Chondrocyte (in vitro differentiated cells): ENCODE measurements at regions not wholly inside any gene's neighbourhood (a gene's known extent, or its start where the extent isn't known, plus 50 kb on each side); places are given as distances from the start of the nearest gene placed in this dataset.

ENCODE experiments used
- DNase-seq: peaks from one replicate; pipeline ENCODE4 v3.0.0; 2021; ENCODE audit warnings: mixed read lengths, low spot score
- H3K27ac Mint-ChIP-seq: one replicate; pipeline ENCODE4 v1.8.0; 2021; ENCODE audit warnings: mild to moderate bottlenecking, moderate library complexity, mixed read lengths; ENCODE audit not compliant: unreplicated experiment
- H3K27me3 Mint-ChIP-seq: 2 replicates; pipeline ENCODE4 v1.8.0; 2021; ENCODE audit warnings: low read depth, mixed read lengths
- H3K36me3 Mint-ChIP-seq: 2 replicates; pipeline ENCODE4 v1.8.0; 2021; ENCODE audit warnings: low read depth, mixed read lengths
- H3K4me1 Mint-ChIP-seq: 2 replicates; pipeline ENCODE4 v1.8.0; 2021; ENCODE audit warnings: low read depth, mild to moderate bottlenecking, mixed read lengths
- H3K4me3 Mint-ChIP-seq: one replicate; pipeline ENCODE4 v1.8.0; 2021; ENCODE audit warnings: mild to moderate bottlenecking, moderate library complexity, mixed read lengths; ENCODE audit not compliant: unreplicated experiment
- H3K9me3 Mint-ChIP-seq: 2 replicates; pipeline ENCODE4 v1.8.0; 2021; ENCODE audit warnings: low read depth, mixed read lengths
- TF ChIP-seq, protein P1 (sequence below): fragments of 200-600 bp; sonication (generic); IDR thresholded peaks from 2 replicates; pipeline ENCODE4 v1.5.0; 2021; ENCODE audit warnings: antibody characterized with exemption, mild to moderate bottlenecking, moderate library complexity

DNA sequence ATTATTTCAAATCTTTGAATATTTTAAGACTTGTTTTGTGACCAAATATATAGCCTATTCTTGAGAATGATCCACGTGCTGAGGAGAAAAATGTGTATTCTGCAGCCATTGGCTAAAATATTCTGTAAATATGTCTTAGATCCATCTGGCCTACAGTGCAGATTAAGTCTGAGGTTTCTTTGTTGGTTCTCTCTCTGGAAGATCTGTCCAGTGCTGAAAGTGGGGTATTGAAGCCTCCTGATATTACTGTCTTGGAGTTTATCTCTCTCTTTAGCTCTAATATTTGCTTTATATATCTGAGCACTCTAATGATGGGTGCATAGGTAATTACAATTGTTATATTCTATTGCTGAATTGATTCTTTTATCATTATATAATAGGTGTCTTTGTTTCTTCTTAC is 617.4 kb upstream of the LRFN5 start:
- H3K27me3 Mint-ChIP-seq, result no peaks in the 10 kb centered on the region
- H3K27ac Mint-ChIP-seq, result no peak overlapping the region
- H3K36me3 Mint-ChIP-seq, result peaks cover 2% of the 10 kb centered on the region
- H3K4me1 Mint-ChIP-seq, result peaks cover 4% of the 10 kb centered on the region
- no peak for DNase-seq
- peaks cover 24% of the 10 kb centered on the region for H3K9me3 Mint-ChIP-seq
- no peak overlapping the region for H3K4me3 Mint-ChIP-seq
- TF ChIP-seq, protein P1, sequence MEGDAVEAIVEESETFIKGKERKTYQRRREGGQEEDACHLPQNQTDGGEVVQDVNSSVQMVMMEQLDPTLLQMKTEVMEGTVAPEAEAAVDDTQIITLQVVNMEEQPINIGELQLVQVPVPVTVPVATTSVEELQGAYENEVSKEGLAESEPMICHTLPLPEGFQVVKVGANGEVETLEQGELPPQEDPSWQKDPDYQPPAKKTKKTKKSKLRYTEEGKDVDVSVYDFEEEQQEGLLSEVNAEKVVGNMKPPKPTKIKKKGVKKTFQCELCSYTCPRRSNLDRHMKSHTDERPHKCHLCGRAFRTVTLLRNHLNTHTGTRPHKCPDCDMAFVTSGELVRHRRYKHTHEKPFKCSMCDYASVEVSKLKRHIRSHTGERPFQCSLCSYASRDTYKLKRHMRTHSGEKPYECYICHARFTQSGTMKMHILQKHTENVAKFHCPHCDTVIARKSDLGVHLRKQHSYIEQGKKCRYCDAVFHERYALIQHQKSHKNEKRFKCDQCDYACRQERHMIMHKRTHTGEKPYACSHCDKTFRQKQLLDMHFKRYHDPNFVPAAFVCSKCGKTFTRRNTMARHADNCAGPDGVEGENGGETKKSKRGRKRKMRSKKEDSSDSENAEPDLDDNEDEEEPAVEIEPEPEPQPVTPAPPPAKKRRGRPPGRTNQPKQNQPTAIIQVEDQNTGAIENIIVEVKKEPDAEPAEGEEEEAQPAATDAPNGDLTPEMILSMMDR, result no peak

DNA sequence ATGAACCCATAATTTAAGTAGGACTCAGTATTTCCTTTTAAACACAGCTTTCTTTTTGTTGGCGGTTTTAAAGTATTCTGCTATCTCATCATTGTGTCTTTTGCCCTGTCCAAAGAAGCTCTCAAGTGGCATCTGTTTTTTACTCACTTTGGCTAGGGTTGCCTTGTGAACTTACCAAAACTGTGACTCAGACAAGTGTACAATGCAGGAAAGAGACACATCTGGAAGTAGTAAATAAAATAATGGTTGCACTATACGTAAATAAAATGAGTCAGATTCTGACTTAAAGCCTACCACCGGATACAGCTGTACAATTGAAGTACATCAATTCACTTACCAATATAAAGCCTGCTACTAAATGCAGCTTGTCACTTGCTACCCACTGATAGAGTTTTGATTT is 619.2 kb upstream of the LRFN5 start:
- H3K9me3 Mint-ChIP-seq, result peaks cover 22% of the 10 kb centered on the region
- DNase-seq, result no peak
- no peaks in the 10 kb centered on the region for H3K36me3 Mint-ChIP-seq
- TF ChIP-seq, protein P1, result no peak
- H3K27ac Mint-ChIP-seq, result no peak overlapping the region
- no peak overlapping the region for H3K4me3 Mint-ChIP-seq
- peaks cover 17% of the 10 kb centered on the region for H3K4me1 Mint-ChIP-seq
- no peaks in the 10 kb centered on the region for H3K27me3 Mint-ChIP-seq

DNA sequence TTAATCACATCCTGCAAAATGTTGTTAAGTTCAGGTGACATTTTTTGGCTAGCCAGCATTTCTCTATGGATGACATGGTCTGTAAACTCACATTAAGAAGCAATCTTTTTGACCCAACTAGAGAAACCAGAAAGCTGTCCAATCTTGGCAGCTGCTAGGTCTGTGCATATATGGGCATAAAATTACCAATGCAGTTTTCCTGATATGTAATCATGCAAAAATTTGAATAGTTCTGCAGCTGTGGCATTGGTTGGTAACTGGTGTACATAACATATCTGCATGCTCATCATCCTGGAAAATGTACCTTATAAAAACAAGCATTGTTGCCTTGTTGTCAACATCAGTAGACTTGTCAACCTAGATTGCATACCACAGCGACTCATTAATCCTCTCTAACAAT is 620.0 kb upstream of the LRFN5 start:
- Mint-ChIP-seq H3K9me3 (peaks cover 14% of the 10 kb centered on the region), H3K4me3 (no peak overlapping the region), H3K36me3 (no peaks in the 10 kb centered on the region), H3K4me1 (peaks cover 17% of the 10 kb centered on the region), H3K27ac (no peak overlapping the region), H3K27me3 (no peaks in the 10 kb centered on the region)
- DNase-seq, result no peak
- TF ChIP-seq, protein P1, result no peak

GRCh38 chr14:40985584-40985983 is 621.1 kb upstream of the LRFN5 start:
- DNase-seq, result no peak
- TF ChIP-seq, protein P1, result no peak
- H3K9me3 Mint-ChIP-seq, result peaks cover 14% of the 10 kb centered on the region
- no peak overlapping the region for H3K27ac Mint-ChIP-seq
- peaks cover 17% of the 10 kb centered on the region for H3K4me1 Mint-ChIP-seq
- no peak overlapping the region for H3K4me3 Mint-ChIP-seq
- no peaks in the 10 kb centered on the region for H3K36me3 Mint-ChIP-seq
- H3K27me3 Mint-ChIP-seq, result no peaks in the 10 kb centered on the region

GRCh38 chr14:40983604-40984003 is 623.1 kb upstream of the LRFN5 start:
- peaks cover 17% of the 10 kb centered on the region for H3K4me1 Mint-ChIP-seq
- H3K4me3 Mint-ChIP-seq, result no peak overlapping the region
- H3K36me3 Mint-ChIP-seq, result no peaks in the 10 kb centered on the region
- DNase-seq, result no peak
- peak overlapping the region; percentile 65 for H3K27ac Mint-ChIP-seq
- no peaks in the 10 kb centered on the region for H3K27me3 Mint-ChIP-seq
- TF ChIP-seq, protein P1, result peak; percentile 56
- peaks cover 4% of the 10 kb centered on the region for H3K9me3 Mint-ChIP-seq
